ENCODE measurements at regions not wholly inside any gene's neighbourhood (a gene's known extent, or its start where the extent isn't known, plus 50 kb on each side); places are given as distances from the start of the nearest gene placed in this dataset.

DNA sequence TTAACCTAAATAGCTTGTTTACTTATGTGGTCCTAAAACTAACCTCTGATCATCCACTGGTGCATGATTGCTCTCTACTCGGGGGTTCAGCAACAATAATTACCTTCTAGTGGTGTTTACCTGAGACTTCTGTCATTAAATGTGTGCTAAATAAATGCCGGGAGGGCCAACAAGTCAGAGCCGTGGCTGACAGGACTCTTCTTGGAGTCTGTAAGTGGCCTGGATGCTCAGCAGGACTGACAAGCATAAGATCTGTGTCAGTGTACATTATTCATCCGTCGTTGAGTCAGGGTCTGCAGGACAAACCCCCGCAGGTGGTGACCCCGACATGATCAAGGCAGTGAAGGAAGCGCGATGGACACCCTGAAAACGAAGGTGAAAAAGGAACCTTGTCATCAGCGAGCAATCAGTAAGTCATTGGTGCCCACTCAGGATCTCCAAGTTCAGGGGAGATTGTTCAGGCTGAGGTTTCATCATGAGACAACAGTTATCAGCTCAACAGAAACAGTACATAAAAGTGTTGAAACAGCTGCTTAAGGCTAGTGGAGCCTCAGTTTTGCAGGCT lies 1466.9 kb downstream of the UQCRFS1 start:
- CTCF ChIA-PET = interaction anchor here (0.6 kb wide), 1 partner anchor 32 kb away, joined by 4 read pairs; no protein-coding TSS in a partner anchor
- POLR2A ChIA-PET = no interaction called here
- Histone ChIP-seq H3K27ac (ENCODE audit: extremely low read depth, low read depth, low read length) (no peak overlapping the region), H3K9me3 (ENCODE audit: control insufficient read depth, insufficient read depth, low read depth, low read length) (peaks cover 4% of the 10 kb centered on the region), H3K4me1 (ENCODE audit: control insufficient read depth, insufficient read depth, low read length) (no peaks in the 10 kb centered on the region), H3K36me3 (ENCODE audit: control insufficient read depth in 2 of 2, insufficient read depth in 1 of 2, low read length in 2 of 2) (no peaks in the 10 kb centered on the region), H3K4me3 (ENCODE audit: low read depth, low read length) (no peak overlapping the region)
- no peak for TF ChIP-seq GLI2 (tag by site-specific recombination; IDR thresholded peaks at IDR 0.05; ENCODE audit: borderline replicate concordance, low read depth)
- TF ChIP-seq, protein P1, sequence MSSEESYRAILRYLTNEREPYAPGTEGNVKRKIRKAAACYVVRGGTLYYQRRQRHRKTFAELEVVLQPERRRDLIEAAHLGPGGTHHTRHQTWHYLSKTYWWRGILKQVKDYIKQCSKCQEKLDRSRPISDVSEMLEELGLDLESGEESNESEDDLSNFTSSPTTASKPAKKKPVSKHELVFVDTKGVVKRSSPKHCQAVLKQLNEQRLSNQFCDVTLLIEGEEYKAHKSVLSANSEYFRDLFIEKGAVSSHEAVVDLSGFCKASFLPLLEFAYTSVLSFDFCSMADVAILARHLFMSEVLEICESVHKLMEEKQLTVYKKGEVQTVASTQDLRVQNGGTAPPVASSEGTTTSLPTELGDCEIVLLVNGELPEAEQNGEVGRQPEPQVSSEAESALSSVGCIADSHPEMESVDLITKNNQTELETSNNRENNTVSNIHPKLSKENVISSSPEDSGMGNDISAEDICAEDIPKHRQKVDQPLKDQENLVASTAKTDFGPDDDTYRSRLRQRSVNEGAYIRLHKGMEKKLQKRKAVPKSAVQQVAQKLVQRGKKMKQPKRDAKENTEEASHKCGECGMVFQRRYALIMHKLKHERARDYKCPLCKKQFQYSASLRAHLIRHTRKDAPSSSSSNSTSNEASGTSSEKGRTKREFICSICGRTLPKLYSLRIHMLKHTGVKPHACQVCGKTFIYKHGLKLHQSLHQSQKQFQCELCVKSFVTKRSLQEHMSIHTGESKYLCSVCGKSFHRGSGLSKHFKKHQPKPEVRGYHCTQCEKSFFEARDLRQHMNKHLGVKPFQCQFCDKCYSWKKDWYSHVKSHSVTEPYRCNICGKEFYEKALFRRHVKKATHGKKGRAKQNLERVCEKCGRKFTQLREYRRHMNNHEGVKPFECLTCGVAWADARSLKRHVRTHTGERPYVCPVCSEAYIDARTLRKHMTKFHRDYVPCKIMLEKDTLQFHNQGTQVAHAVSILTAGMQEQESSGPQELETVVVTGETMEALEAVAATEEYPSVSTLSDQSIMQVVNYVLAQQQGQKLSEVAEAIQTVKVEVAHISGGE (tag by site-specific recombination; conservative IDR thresholded peaks at IDR 0.05; ENCODE audit: low read depth) = no peak
- TF ChIP-seq ZNF560 (tag by site-specific recombination; IDR thresholded peaks at IDR 0.05; ENCODE audit: borderline replicate concordance) = no peak
- no peak for TF ChIP-seq ZFHX2 (tag by site-specific recombination; conservative IDR thresholded peaks at IDR 0.05)
- TF ChIP-seq GLI4 (tag by site-specific recombination; IDR thresholded peaks at IDR 0.05) = no peak
- TF ChIP-seq, protein P2, sequence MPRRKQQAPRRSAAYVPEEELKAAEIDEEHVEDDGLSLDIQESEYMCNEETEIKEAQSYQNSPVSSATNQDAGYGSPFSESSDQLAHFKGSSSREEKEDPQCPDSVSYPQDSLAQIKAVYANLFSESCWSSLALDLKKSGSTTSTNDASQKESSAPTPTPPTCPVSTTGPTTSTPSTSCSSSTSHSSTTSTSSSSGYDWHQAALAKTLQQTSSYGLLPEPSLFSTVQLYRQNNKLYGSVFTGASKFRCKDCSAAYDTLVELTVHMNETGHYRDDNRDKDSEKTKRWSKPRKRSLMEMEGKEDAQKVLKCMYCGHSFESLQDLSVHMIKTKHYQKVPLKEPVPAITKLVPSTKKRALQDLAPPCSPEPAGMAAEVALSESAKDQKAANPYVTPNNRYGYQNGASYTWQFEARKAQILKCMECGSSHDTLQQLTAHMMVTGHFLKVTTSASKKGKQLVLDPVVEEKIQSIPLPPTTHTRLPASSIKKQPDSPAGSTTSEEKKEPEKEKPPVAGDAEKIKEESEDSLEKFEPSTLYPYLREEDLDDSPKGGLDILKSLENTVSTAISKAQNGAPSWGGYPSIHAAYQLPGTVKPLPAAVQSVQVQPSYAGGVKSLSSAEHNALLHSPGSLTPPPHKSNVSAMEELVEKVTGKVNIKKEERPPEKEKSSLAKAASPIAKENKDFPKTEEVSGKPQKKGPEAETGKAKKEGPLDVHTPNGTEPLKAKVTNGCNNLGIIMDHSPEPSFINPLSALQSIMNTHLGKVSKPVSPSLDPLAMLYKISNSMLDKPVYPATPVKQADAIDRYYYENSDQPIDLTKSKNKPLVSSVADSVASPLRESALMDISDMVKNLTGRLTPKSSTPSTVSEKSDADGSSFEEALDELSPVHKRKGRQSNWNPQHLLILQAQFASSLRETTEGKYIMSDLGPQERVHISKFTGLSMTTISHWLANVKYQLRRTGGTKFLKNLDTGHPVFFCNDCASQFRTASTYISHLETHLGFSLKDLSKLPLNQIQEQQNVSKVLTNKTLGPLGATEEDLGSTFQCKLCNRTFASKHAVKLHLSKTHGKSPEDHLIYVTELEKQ (tag by site-specific recombination; IDR thresholded peaks at IDR 0.05; ENCODE audit: borderline replicate concordance) = no peak
- no peak for TF ChIP-seq ZBTB17 (tag by site-specific recombination; IDR thresholded peaks at IDR 0.05)
- no peak for TF ChIP-seq ZNF24 (tag by site-specific recombination; IDR thresholded peaks at IDR 0.05)
- TF ChIP-seq ZNF292 (tag by site-specific recombination; IDR thresholded peaks at IDR 0.05; ENCODE audit: borderline replicate concordance, low read depth) = no peak

DNA sequence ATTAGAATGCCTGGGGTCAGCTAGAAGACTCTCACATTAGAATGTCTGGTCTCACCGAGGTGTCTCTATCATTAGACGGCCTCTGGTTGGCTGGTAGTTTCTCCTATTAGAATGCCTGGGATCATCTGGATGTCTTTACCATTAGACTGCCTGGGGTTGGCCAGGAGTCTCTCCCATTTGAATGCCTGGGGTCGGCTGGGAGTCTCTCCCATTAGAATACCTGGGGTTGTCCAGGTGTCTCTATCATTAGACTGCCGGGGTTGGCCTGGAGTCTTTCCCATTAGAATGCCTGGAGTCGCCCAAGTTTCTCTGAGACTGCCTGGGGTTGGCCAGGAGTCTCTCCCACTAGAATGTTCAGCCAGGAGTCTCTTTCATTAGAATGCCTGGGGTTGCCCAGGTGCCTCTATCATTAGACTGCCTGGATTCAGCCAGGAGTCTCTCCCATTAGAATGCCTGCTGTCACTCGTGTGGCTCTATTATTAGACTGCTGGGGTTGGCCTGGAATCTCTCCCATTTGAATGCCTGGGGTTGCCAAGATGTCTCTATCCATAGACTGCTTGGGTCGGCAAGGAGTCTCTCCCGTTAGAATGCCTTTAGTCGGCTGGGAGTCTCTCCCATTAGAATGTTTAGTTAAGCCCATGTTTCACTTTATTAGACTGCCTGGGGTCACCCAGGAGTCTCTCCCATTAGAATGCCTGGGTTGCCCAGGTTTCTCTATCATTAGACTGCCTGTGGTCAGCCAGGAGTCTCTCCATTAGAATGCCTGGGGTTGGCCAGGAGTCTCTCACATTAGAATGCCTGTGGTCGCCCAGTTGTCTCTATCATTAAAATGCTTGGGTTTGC lies 1467.8 kb downstream of the UQCRFS1 start:
- POLR2A ChIA-PET = no interaction called here
- TF ChIP-seq ZEB2 (tag by site-specific recombination; IDR thresholded peaks at IDR 0.05) (no peak), ZNF521 (tag by site-specific recombination; IDR thresholded peaks at IDR 0.05) (no peak), ZNF391 (tag by site-specific recombination; IDR thresholded peaks at IDR 0.05; ENCODE audit: borderline replicate concordance, low read depth) (no peak)
- TF ChIP-seq, protein P3, sequence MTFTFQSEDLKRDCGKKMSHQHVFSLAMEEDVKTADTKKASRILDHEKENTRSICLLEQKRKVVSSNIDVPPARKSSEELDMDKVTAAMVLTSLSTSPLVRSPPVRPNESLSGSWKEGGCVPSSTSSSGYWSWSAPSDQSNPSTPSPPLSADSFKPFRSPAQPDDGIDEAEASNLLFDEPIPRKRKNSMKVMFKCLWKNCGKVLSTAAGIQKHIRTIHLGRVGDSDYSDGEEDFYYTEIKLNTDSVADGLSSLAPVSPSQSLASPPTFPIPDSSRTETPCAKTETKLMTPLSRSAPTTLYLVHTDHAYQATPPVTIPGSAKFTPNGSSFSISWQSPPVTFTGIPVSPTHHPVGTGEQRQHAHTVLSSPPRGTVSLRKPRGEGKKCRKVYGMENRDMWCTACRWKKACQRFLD (tag by site-specific recombination; IDR thresholded peaks at IDR 0.05) = no peak
- TF ChIP-seq, protein P4, sequence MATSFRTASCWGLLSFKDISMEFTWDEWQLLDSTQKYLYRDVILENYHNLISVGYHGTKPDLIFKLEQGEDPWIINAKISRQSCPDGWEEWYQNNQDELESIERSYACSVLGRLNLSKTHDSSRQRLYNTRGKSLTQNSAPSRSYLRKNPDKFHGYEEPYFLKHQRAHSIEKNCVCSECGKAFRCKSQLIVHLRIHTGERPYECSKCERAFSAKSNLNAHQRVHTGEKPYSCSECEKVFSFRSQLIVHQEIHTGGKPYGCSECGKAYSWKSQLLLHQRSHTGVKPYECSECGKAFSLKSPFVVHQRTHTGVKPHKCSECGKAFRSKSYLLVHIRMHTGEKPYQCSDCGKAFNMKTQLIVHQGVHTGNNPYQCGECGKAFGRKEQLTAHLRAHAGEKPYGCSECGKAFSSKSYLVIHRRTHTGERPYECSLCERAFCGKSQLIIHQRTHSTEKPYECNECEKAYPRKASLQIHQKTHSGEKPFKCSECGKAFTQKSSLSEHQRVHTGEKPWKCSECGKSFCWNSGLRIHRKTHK (tag by site-specific recombination; IDR thresholded peaks at IDR 0.05) = no peak
- TF ChIP-seq, protein P5, sequence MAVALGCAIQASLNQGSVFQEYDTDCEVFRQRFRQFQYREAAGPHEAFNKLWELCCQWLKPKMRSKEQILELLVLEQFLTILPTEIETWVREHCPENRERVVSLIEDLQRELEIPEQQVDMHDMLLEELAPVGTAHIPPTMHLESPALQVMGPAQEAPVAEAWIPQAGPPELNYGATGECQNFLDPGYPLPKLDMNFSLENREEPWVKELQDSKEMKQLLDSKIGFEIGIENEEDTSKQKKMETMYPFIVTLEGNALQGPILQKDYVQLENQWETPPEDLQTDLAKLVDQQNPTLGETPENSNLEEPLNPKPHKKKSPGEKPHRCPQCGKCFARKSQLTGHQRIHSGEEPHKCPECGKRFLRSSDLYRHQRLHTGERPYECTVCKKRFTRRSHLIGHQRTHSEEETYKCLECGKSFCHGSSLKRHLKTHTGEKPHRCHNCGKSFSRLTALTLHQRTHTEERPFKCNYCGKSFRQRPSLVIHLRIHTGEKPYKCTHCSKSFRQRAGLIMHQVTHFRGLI (tag by site-specific recombination; IDR thresholded peaks at IDR 0.05) = peak; percentile 60; the same call in 1 of the 2 replicates
- H3K4me1 ChIP-seq (ENCODE audit: control insufficient read depth, insufficient read depth, low read length) = no peaks in the 10 kb centered on the region
- CTCF ChIA-PET = no interaction called here
- H3K27ac ChIP-seq (ENCODE audit: extremely low read depth, low read depth, low read length) = no peak overlapping the region
- H3K4me3 ChIP-seq (ENCODE audit: low read depth, low read length) = no peak overlapping the region
- H3K36me3 ChIP-seq (ENCODE audit: control insufficient read depth in 2 of 2, insufficient read depth in 1 of 2, low read length in 2 of 2) = no peaks in the 10 kb centered on the region
- peaks cover 4% of the 10 kb centered on the region for H3K9me3 ChIP-seq (ENCODE audit: control insufficient read depth, insufficient read depth, low read depth, low read length)
